Thyroid gland (tissue), 4 donors: ENCODE measurements at regions not wholly inside any gene's neighbourhood (a gene's known extent, or its start where the extent isn't known, plus 50 kb on each side); places are given as distances from the start of the nearest gene placed in this dataset.

Source experiments
- DNase-seq, 2 donors: peaks; one replicate each; pipeline ENCODE4 v3.0.0-alpha.2; 2019
- H3K27ac ChIP-seq, 3 donors: fragments of 200-600 bp; sonication (generic); 1 replicate in 2 of 3; 2 replicates in 1 of 3; pipeline ENCODE4 v1.5.1; 2016 to 2019; ENCODE audit warnings: mild to moderate bottlenecking in 1 of 3, moderate library complexity in 1 of 3
- H3K27me3 ChIP-seq: fragments of 200-600 bp; sonication (generic); one replicate; pipeline ENCODE4 v1.5.1; 2019
- H3K36me3 ChIP-seq, 2 donors: fragments of 200-600 bp; sonication (generic); one replicate each; pipeline ENCODE4 v1.5.1; 2016 to 2019
- H3K4me1 ChIP-seq, 2 donors: fragments of 200-600 bp; sonication (generic); one replicate each; pipeline ENCODE4 v1.5.1; 2017 to 2019
- H3K4me3 ChIP-seq, 3 donors: fragments of 200-600 bp; sonication (generic); replicated peaks in 1 of 3; 1 replicate in 2 of 3; 2 replicates in 1 of 3; pipeline ENCODE4 v1.5.1; 2016; ENCODE audit warnings: mild to moderate bottlenecking in 1 of 3
- H3K9me3 ChIP-seq: fragments of 200-600 bp; sonication (generic); one replicate; pipeline ENCODE4 v1.5.1; 2017
- CTCF ChIP-seq, 6 experiments: fragments of 200-600 bp in 3 of 6; fragments of 450-650 bp in 3 of 6; sonication (generic) in 3 of 6; IDR thresholded peaks; one replicate each; pipeline ENCODE4 v1.5.1; 2016 to 2019; ENCODE audit warnings: antibody characterized with exemption in 6 of 6, mild to moderate bottlenecking in 2 of 6, inconsistent platforms in 1 of 6, moderate library complexity in 1 of 6
- POLR2A ChIP-seq, 2 donors: fragments of 450-650 bp; IDR thresholded peaks; one replicate each; pipeline ENCODE4 v1.6.1; 2017; ENCODE audit warnings: antibody characterized with exemption in 2 of 2, mild to moderate bottlenecking in 2 of 2, moderate library complexity in 1 of 2
- WGBS, 2 donors: methylation state at CpG; one replicate each; pipeline ENCODE4 v1.1.5; 2017; 5-methylcytosine and 5-hydroxymethylcytosine counted together
- intact Hi-C: fragments of 100-400 bp; cut with DNase I; formaldehyde crosslinking; loops from one replicate; pipeline ENCODE4 v1.15.1; 2023

GRCh38 chr10:123451618-123452245 is 214.4 kb upstream of the GPR26 start:
- no peak for DNase-seq

GRCh38 chr10:123454987-123455386 is 211.2 kb upstream of the GPR26 start:
- intact Hi-C loops, result no loop called here

More at GRCh38 chr10:123451618-123452245, 214.4 kb upstream of the GPR26 start:
- H3K9me3 ChIP-seq, result no peaks in the 10 kb centered on the region
- 71 to 73% methylated on average over 14 of the region's 14 CpGs for WGBS, 2 donors
- H3K27me3 ChIP-seq, result no peaks in the 10 kb centered on the region
- TF ChIP-seq CTCF (IDR thresholded peaks at IDR 0.05) (no peak), POLR2A (IDR thresholded peaks at IDR 0.05) (no peak)
- H3K36me3 ChIP-seq, result no peaks in the 10 kb centered on the region
- H3K4me1 ChIP-seq, result no peaks in the 10 kb centered on the region
- no peak overlapping the region for H3K4me3 ChIP-seq
- intact Hi-C loops, result no loop called here
- H3K27ac ChIP-seq, result no peak overlapping the region

GRCh38 chr10:123455861-123456260 is 210.3 kb upstream of the GPR26 start:
- TF ChIP-seq CTCF (IDR thresholded peaks at IDR 0.05) (no peak), POLR2A (IDR thresholded peaks at IDR 0.05) (no peak)
- 69 to 84% methylated on average over 3 of the region's 3 CpGs for WGBS, 2 donors
- intact Hi-C loops, result no loop called here
- Histone ChIP-seq H3K4me3 (no peak overlapping the region), H3K9me3 (no peaks in the 10 kb centered on the region), H3K36me3 (no peaks in the 10 kb centered on the region), H3K4me1 (no peaks in the 10 kb centered on the region), H3K27me3 (no peaks in the 10 kb centered on the region), H3K27ac (no peak overlapping the region)
- no peak for DNase-seq

More at GRCh38 chr10:123454987-123455386, 211.2 kb upstream of the GPR26 start:
- Histone ChIP-seq H3K36me3 (no peaks in the 10 kb centered on the region), H3K27ac (no peak overlapping the region), H3K4me1 (no peaks in the 10 kb centered on the region), H3K27me3 (no peaks in the 10 kb centered on the region), H3K9me3 (no peaks in the 10 kb centered on the region), H3K4me3 (no peak overlapping the region)
- 94 to 96% methylated on average over 4 of the region's 4 CpGs for WGBS, 2 donors
- no peak for TF ChIP-seq POLR2A (IDR thresholded peaks at IDR 0.05)
- no peak for DNase-seq

GRCh38 chr10:123458933-123459332 is 207.2 kb upstream of the GPR26 start:
- TF ChIP-seq POLR2A (IDR thresholded peaks at IDR 0.05) (no peak), CTCF (IDR thresholded peaks at IDR 0.05) (no peak)
- DNase-seq, result no peak
- 76 to 96% methylated on average over 5 of the region's 5 CpGs for WGBS, 2 donors

GRCh38 chr10:123459371-123460091 is 206.6 kb upstream of the GPR26 start:
- H3K36me3 ChIP-seq, result no peaks in the 10 kb centered on the region
- H3K4me3 ChIP-seq, result no peak overlapping the region
- DNase-seq, result no peak
- TF ChIP-seq POLR2A (IDR thresholded peaks at IDR 0.05) (no peak), CTCF (IDR thresholded peaks at IDR 0.05) (no peak)
- no peaks in the 10 kb centered on the region for H3K27me3 ChIP-seq
- H3K9me3 ChIP-seq, result no peaks in the 10 kb centered on the region
- WGBS, 2 donors, result 67 to 83% methylated on average over 7 of the region's 7 CpGs
- H3K27ac ChIP-seq, result no peak overlapping the region
- no peaks in the 10 kb centered on the region for H3K4me1 ChIP-seq
- intact Hi-C loops, result no loop called here

More at GRCh38 chr10:123458933-123459332, 207.2 kb upstream of the GPR26 start:
- intact Hi-C loops, result no loop called here
- Histone ChIP-seq H3K4me1 (no peaks in the 10 kb centered on the region), H3K27me3 (no peaks in the 10 kb centered on the region), H3K4me3 (no peak overlapping the region), H3K36me3 (no peaks in the 10 kb centered on the region), H3K27ac (no peak overlapping the region), H3K9me3 (no peaks in the 10 kb centered on the region)
